ENCODE measurements at regions not wholly inside any gene's neighbourhood (a gene's known extent, or its start where the extent isn't known, plus 50 kb on each side); places are given as distances from the start of the nearest gene placed in this dataset.

GRCh38 chr11:103842191-103842590 lies 194.2 kb upstream of the DDI1 start:
- TF ChIP-seq TAF1 (IDR thresholded peaks at IDR 0.05; ENCODE audit: borderline replicate concordance, low read depth, low read length) (no peak), POLR2A (IDR thresholded peaks at IDR 0.05; ENCODE audit: low read depth, low read length) (no peak)

All from GM12892 (cell line).